ENCODE measurements at regions not wholly inside any gene's neighbourhood (a gene's known extent, or its start where the extent isn't known, plus 50 kb on each side); places are given as distances from the start of the nearest gene placed in this dataset.

GRCh38 chr1:163820766-163821165 is 499.0 kb downstream of the NUF2 start:
- TF ChIP-seq RAD21 (IDR thresholded peaks at IDR 0.05; ENCODE audit: low read depth), result no peak
- TF ChIP-seq EGR1 (IDR thresholded peaks at IDR 0.05), result no peak
- no peak for TF ChIP-seq REST (IDR thresholded peaks at IDR 0.05; ENCODE audit: low read depth)
- TF ChIP-seq TCF12 (IDR thresholded peaks at IDR 0.05; ENCODE audit: low read depth), result no peak
- no peak for TF ChIP-seq CREB1 (IDR thresholded peaks at IDR 0.05; ENCODE audit: low read depth)
- TF ChIP-seq EP300 (IDR thresholded peaks at IDR 0.05; ENCODE audit: borderline replicate concordance), result no peak
- no peak for TF ChIP-seq TAF1 (IDR thresholded peaks at IDR 0.05; ENCODE audit: low read depth)
- TF ChIP-seq MAX (IDR thresholded peaks at IDR 0.05), result no peak
- TF ChIP-seq CEBPB (IDR thresholded peaks at IDR 0.05), result no peak
- TF ChIP-seq NFIC (IDR thresholded peaks at IDR 0.05), result no peak
- no peak for TF ChIP-seq FOXM1 (IDR thresholded peaks at IDR 0.05; ENCODE audit: borderline replicate concordance, low read depth)
- TF ChIP-seq USF1 (IDR thresholded peaks at IDR 0.05), result no peak
- no peak for TF ChIP-seq TEAD4 (IDR thresholded peaks at IDR 0.05)
- no peak for TF ChIP-seq YY1 (IDR thresholded peaks at IDR 0.05; ENCODE audit: low read depth)
